ENCODE measurements at regions not wholly inside any gene's neighbourhood (a gene's known extent, or its start where the extent isn't known, plus 50 kb on each side); places are given as distances from the start of the nearest gene placed in this dataset.

GRCh38 chrX:9146657-9147056, 112.7 kb upstream of the FAM9B start:
- no peaks in the 10 kb centered on the region for H3K27me3 ChIP-seq (ENCODE audit: control insufficient read depth, insufficient read depth, low read length)
- peaks cover 2% of the 10 kb centered on the region; the same call in 1 of the 2 replicates for H3K9me3 ChIP-seq (ENCODE audit: control insufficient read depth, insufficient read depth, low read length)
- no peak overlapping the region for H3K27ac ChIP-seq (ENCODE audit: low read depth, low read length)
- no peak for DNase-seq (ENCODE audit: low read depth, low spot score)
- no peak overlapping the region for H3K4me3 ChIP-seq (ENCODE audit: low read depth, low read length)
- TF ChIP-seq, protein P1, sequence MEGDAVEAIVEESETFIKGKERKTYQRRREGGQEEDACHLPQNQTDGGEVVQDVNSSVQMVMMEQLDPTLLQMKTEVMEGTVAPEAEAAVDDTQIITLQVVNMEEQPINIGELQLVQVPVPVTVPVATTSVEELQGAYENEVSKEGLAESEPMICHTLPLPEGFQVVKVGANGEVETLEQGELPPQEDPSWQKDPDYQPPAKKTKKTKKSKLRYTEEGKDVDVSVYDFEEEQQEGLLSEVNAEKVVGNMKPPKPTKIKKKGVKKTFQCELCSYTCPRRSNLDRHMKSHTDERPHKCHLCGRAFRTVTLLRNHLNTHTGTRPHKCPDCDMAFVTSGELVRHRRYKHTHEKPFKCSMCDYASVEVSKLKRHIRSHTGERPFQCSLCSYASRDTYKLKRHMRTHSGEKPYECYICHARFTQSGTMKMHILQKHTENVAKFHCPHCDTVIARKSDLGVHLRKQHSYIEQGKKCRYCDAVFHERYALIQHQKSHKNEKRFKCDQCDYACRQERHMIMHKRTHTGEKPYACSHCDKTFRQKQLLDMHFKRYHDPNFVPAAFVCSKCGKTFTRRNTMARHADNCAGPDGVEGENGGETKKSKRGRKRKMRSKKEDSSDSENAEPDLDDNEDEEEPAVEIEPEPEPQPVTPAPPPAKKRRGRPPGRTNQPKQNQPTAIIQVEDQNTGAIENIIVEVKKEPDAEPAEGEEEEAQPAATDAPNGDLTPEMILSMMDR (IDR thresholded peaks at IDR 0.05; ENCODE audit: low read depth, low read length) = no peak
- ChIA-PET CTCF (interaction anchor here (0.6 kb wide), 1 partner anchor 240 kb away, joined by 5 read pairs; no protein-coding TSS in a partner anchor), POLR2A (no interaction called here)

DNA sequence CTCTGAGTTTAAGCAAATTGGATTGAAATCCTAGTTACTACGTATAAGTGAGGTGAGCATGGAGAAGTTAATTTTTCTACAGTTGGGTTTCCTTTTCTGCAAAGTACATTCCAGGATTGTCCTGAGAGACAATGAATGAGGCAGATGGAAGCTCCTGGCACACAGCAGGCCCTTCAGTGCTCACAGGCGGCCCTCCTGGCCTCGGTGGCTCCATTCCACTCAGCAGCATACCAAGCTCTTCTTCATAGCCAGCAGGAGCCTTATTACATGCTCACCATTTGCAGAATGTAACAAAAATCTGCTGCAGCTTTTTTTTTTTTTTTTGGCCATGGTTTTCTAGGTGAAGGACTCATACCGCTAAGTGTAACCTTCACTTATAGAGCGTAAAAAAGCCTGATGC, 113.2 kb upstream of the FAM9B start:
- no peak overlapping the region for H3K27ac ChIP-seq (ENCODE audit: low read depth, low read length)
- POLR2A ChIA-PET = no interaction called here
- CTCF ChIA-PET = interaction anchor here (0.6 to 0.9 kb wide), 2 partner anchors 166 to 240 kb away, joined by 3 to 5 read pairs; no protein-coding TSS in a partner anchor

DNA sequence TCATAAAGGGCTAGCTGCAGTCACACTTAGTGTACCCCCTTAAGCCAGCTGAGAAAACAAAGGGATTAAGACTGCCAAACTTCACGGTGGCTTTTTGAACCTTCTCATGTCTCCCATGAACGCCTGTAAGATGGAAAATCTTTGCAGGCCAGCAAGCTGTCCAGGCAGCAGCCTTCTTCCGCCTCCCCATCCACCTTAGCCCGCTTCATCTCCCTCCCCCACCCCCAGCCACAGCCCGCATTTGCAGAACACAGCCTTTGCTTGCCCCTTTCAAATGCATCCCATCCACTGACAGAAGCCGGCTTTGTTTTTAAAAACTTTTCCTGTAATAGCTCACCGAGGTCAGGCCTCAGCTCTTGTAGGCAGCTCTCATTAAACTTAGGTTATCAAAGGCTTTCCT, 113.8 kb upstream of the FAM9B start:
- Histone ChIP-seq H3K9me3 (ENCODE audit: control insufficient read depth, insufficient read depth, low read length) (peaks cover 5% of the 10 kb centered on the region; the same call in 1 of the 2 replicates), H3K27ac (ENCODE audit: low read depth, low read length) (peak overlapping the region; percentile 67), H3K27me3 (ENCODE audit: control insufficient read depth, insufficient read depth, low read length) (no peaks in the 10 kb centered on the region), H3K4me3 (ENCODE audit: low read depth, low read length) (no peak overlapping the region)
- TF ChIP-seq, protein P1 (IDR thresholded peaks at IDR 0.05; ENCODE audit: low read depth, low read length) = no peak
- ChIA-PET POLR2A (no interaction called here), CTCF (interaction anchor here (0.7 to 0.9 kb wide), 2 partner anchors 165 to 471 kb away, joined by 3 to 4 read pairs; no protein-coding TSS in a partner anchor)
- no peak for DNase-seq (ENCODE audit: low read depth, low spot score)

More for the DNA sequence above, 113.2 kb upstream of the FAM9B start:
- H3K9me3 ChIP-seq (ENCODE audit: control insufficient read depth, insufficient read depth, low read length) = peaks cover 2% of the 10 kb centered on the region; the same call in 1 of the 2 replicates
- TF ChIP-seq, protein P1 (IDR thresholded peaks at IDR 0.05; ENCODE audit: low read depth, low read length) = no peak
- H3K4me3 ChIP-seq (ENCODE audit: low read depth, low read length) = no peak overlapping the region
- no peak for DNase-seq (ENCODE audit: low read depth, low spot score)
- no peaks in the 10 kb centered on the region for H3K27me3 ChIP-seq (ENCODE audit: control insufficient read depth, insufficient read depth, low read length)

GRCh38 chrX:9148615-9149399, 114.9 kb upstream of the FAM9B start:
- Histone ChIP-seq H3K9me3 (ENCODE audit: control insufficient read depth, insufficient read depth, low read length) (peaks cover 5% of the 10 kb centered on the region; the same call in 1 of the 2 replicates), H3K4me3 (ENCODE audit: low read depth, low read length) (no peak overlapping the region), H3K27me3 (ENCODE audit: control insufficient read depth, insufficient read depth, low read length) (no peaks in the 10 kb centered on the region), H3K27ac (ENCODE audit: low read depth, low read length) (peak overlapping the region; percentile 84)
- DNase-seq (ENCODE audit: low read depth, low spot score) = no peak
- ChIA-PET CTCF (interaction anchor here (0.7 kb wide), 1 partner anchor 472 kb away, joined by 4 read pairs; no protein-coding TSS in a partner anchor), POLR2A (no interaction called here)
- TF ChIP-seq, protein P1 (IDR thresholded peaks at IDR 0.05; ENCODE audit: low read depth, low read length) = no peak

All from AG04450 (cell line).